ENCODE measurements at regions not wholly inside any gene's neighbourhood (a gene's known extent, or its start where the extent isn't known, plus 50 kb on each side); places are given as distances from the start of the nearest gene placed in this dataset.

- no peak for DNase-seq (ENCODE audit: low read depth)
- TF ChIP-seq, protein P1, sequence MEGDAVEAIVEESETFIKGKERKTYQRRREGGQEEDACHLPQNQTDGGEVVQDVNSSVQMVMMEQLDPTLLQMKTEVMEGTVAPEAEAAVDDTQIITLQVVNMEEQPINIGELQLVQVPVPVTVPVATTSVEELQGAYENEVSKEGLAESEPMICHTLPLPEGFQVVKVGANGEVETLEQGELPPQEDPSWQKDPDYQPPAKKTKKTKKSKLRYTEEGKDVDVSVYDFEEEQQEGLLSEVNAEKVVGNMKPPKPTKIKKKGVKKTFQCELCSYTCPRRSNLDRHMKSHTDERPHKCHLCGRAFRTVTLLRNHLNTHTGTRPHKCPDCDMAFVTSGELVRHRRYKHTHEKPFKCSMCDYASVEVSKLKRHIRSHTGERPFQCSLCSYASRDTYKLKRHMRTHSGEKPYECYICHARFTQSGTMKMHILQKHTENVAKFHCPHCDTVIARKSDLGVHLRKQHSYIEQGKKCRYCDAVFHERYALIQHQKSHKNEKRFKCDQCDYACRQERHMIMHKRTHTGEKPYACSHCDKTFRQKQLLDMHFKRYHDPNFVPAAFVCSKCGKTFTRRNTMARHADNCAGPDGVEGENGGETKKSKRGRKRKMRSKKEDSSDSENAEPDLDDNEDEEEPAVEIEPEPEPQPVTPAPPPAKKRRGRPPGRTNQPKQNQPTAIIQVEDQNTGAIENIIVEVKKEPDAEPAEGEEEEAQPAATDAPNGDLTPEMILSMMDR (IDR thresholded peaks at IDR 0.05; ENCODE audit: control insufficient read depth, extremely low read depth, insufficient read depth) = no peak
- no peak overlapping the region for H3K4me3 ChIP-seq (ENCODE audit: low read depth, low read length)
These were observed 228.4 kb upstream of the POU3F1 start for GRCh38 chr1:38274974-38275373.

DNA sequence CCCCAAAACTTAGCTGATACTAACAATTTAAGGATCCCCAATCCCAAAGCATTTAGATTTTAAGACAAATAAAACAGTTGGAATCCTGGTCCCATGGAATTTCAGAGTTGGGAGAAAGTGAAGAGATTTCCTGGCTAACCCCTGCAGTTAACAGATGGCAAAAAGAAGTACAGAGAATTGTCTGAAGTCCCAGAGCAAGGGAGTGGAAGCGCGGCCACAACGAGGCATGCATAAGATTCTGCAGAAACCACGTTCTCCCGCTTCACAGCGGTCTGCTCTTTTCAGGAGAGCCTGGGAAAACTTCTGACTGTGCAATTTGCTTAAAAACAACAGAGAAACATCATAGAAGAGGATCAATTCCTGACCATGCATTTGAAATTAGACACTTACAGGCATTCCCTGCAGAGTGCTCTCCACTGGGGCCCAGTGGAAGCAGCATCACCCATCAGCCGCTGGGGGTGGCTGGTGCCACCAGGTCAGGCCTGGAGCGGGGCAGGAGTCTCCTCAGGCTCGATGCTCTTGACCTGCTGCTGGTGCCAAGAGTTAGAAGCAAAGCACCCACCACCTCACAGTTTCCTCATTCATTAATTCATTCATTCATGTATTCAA, 226.7 kb upstream of the POU3F1 start:
- H3K4me3 ChIP-seq (ENCODE audit: low read depth, low read length) = no peak overlapping the region
- DNase-seq (ENCODE audit: low read depth) = no peak
- TF ChIP-seq, protein P1 (IDR thresholded peaks at IDR 0.05; ENCODE audit: control insufficient read depth, extremely low read depth, insufficient read depth) = no peak

GRCh38 chr1:38272515-38272914, 225.9 kb upstream of the POU3F1 start:
- TF ChIP-seq, protein P1 (IDR thresholded peaks at IDR 0.05; ENCODE audit: control insufficient read depth, extremely low read depth, insufficient read depth) = no peak
- DNase-seq (ENCODE audit: low read depth) = peak; percentile 15
- no peak overlapping the region for H3K4me3 ChIP-seq (ENCODE audit: low read depth, low read length)

- no peak overlapping the region for H3K4me3 ChIP-seq (ENCODE audit: low read depth, low read length)
- no peak for DNase-seq (ENCODE audit: low read depth)
- TF ChIP-seq, protein P1 (IDR thresholded peaks at IDR 0.05; ENCODE audit: control insufficient read depth, extremely low read depth, insufficient read depth) = no peak
These were observed 224.4 kb upstream of the POU3F1 start for GRCh38 chr1:38270849-38271633.

DNA sequence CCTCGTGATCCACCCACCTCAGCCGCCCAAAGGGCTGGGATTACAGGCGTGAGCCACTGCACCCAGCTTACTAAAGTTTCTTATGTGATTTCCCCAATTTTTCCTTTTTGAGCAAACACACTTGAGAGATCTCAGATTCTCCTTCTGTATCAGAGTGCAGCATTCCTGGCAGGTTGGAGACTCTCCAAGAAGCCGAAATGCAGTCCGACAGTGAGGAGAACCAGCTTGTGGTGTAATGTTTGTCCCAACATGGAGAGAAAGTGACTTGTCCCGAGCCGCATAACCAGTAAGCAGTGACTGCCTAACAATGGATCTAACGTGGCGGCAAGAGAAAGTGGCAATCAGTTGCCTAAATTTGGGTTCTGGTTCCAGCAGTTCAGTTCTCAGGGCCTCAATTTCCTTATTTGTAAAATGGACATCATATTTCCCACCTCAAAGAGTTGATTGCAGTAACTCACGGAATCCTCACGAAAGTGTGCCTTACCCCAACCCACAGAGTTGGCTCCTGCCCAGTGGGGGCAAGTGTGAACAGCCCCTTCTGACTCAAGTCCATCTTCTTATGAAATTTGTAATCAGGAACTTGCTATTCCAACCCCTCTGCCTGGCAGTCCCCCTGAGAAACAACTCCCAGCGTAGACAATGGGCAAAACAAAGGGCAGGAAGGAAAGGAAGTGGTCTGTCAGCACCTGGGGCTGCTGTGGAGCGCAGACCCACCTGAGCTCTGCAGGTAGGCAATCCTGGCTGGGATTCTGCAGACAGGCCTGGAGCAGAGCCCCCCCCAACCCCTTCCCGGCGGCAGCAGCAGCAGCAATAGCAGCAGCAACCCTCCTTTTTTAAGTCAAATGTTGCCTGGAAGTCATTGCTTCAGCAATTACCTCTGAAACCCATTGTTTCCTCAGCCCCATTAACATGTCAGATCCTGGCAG, 223.6 kb upstream of the POU3F1 start:
- TF ChIP-seq, protein P1 (IDR thresholded peaks at IDR 0.05; ENCODE audit: control insufficient read depth, extremely low read depth, insufficient read depth) = no peak
- no peak for DNase-seq (ENCODE audit: low read depth)
- no peak overlapping the region for H3K4me3 ChIP-seq (ENCODE audit: low read depth, low read length)

DNA sequence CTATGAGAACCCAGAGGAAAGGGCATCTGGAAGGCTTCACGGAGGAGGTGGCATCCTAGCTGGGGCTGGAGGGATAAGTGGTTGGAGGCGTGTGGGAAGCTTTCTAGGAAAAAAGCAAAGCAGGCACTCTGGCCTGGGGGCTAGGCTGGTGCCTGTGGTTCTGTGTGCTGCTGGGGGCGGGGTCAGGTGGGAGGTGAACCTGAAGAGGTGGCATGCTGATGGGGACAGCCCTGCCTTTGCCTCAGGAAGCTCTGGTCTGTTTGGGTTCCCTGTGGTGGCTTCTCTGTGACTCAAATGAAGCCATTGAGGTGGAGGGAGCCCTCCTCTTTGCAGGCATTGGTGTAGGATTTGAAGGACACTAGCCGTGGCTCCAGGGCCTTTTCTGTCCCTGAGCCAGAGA, 221.6 kb upstream of the POU3F1 start:
- DNase-seq (ENCODE audit: low read depth) = no peak

More for the DNA sequence above, 221.6 kb upstream of the POU3F1 start:
- H3K4me3 ChIP-seq (ENCODE audit: low read depth, low read length) = no peak overlapping the region
- TF ChIP-seq, protein P1 (IDR thresholded peaks at IDR 0.05; ENCODE audit: control insufficient read depth, extremely low read depth, insufficient read depth) = no peak
